Endothelial cell of umbilical vein (primary cell): ENCODE measurements at regions not wholly inside any gene's neighbourhood (a gene's known extent, or its start where the extent isn't known, plus 50 kb on each side); places are given as distances from the start of the nearest gene placed in this dataset.

Source experiments
- POLR2A ChIP-seq: IDR thresholded peaks from 2 replicates; pipeline ENCODE4 v1.6.1; 2012; ENCODE audit warnings: low read depth, mild to moderate bottlenecking, control low read depth, low read length
- TF ChIP-seq, protein P1 (sequence below), 2 donors: IDR thresholded peaks; 1 replicate in 1 of 2; 2 replicates in 1 of 2; pipeline ENCODE4 v1.5.1; 2011; ENCODE audit warnings: low read length in 2 of 2, mild to moderate bottlenecking in 2 of 2, moderate library complexity in 2 of 2, control low read depth in 1 of 2, inconsistent platforms in 1 of 2, low read depth in 1 of 2; ENCODE audit not compliant: insufficient read depth in 1 of 2; ENCODE audit errors: extremely low read depth in 1 of 2

DNA sequence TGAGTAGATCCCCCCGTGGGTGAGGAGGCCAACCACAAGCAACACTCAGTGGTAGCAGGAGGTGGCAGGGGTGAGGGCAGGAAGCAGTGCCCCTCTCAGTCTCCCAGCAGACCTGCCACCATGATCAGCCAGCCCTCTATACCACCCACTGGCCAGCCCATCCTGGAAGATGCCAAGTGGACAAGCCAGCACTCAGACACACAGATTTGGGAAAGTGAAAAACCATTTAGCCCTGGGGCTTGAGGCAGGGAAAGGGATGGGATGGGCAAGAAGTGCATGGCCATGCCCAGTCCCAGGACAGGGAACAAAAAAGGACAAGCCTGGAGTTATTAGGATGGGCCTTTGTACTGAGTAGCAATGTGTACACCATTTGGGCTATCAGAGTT lies 76.9 kb downstream of the HFE start:
- TF ChIP-seq POLR2A: no peak
- TF ChIP-seq, protein P1, sequence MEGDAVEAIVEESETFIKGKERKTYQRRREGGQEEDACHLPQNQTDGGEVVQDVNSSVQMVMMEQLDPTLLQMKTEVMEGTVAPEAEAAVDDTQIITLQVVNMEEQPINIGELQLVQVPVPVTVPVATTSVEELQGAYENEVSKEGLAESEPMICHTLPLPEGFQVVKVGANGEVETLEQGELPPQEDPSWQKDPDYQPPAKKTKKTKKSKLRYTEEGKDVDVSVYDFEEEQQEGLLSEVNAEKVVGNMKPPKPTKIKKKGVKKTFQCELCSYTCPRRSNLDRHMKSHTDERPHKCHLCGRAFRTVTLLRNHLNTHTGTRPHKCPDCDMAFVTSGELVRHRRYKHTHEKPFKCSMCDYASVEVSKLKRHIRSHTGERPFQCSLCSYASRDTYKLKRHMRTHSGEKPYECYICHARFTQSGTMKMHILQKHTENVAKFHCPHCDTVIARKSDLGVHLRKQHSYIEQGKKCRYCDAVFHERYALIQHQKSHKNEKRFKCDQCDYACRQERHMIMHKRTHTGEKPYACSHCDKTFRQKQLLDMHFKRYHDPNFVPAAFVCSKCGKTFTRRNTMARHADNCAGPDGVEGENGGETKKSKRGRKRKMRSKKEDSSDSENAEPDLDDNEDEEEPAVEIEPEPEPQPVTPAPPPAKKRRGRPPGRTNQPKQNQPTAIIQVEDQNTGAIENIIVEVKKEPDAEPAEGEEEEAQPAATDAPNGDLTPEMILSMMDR (IDR thresholded peaks at IDR 0.05; ENCODE audit: extremely low read depth in 1 of 2, insufficient read depth in 1 of 2, low read depth in 1 of 2, low read length in 2 of 2): no peak
